Hepatocyte (in vitro differentiated cells): ENCODE measurements at regions not wholly inside any gene's neighbourhood (a gene's known extent, or its start where the extent isn't known, plus 50 kb on each side); places are given as distances from the start of the nearest gene placed in this dataset.

ENCODE experiments used
- DNase-seq: peaks from one replicate; pipeline ENCODE4 v3.0.0-alpha.2; 2016; ENCODE audit warnings: low spot score
- H2AFZ ChIP-seq: fragments of 200-600 bp; sonication (generic); 2 replicates; pipeline ENCODE4 v1.6.0; 2016; ENCODE audit warnings: antibody characterized with exemption, mild to moderate bottlenecking
- H3K27ac ChIP-seq: fragments of 200-600 bp; sonication (generic); 2 replicates; pipeline ENCODE4 v1.5.1; 2016; ENCODE audit warnings: mild to moderate bottlenecking
- H3K27me3 ChIP-seq: fragments of 200-600 bp; sonication (generic); 2 replicates; pipeline ENCODE4 v1.6.1; 2016
- H3K36me3 ChIP-seq: fragments of 200-600 bp; sonication (generic); replicated peaks from 2 replicates; pipeline ENCODE4 v1.5.1; 2016; ENCODE audit warnings: low read depth; ENCODE audit not compliant: insufficient read depth
- H3K4me1 ChIP-seq: fragments of 200-600 bp; sonication (generic); 2 replicates; pipeline ENCODE4 v1.5.1; 2016; ENCODE audit warnings: mild to moderate bottlenecking, moderate library complexity; ENCODE audit not compliant: insufficient read depth
- H3K4me2 ChIP-seq: fragments of 200-600 bp; sonication (generic); 2 replicates; pipeline ENCODE4 v1.6.0; 2016
- H3K4me3 ChIP-seq: fragments of 200-600 bp; sonication (generic); 2 replicates; pipeline ENCODE4 v1.5.1; 2016; ENCODE audit warnings: mild to moderate bottlenecking
- H3K79me2 ChIP-seq: fragments of 200-600 bp; sonication (generic); 2 replicates; pipeline ENCODE4 v1.6.0; 2017; ENCODE audit warnings: mild to moderate bottlenecking
- H3K9me2 ChIP-seq: fragments of 200-600 bp; sonication (generic); replicated peaks from 2 replicates; pipeline ENCODE4 v1.6.0; 2017; ENCODE audit warnings: mild to moderate bottlenecking; ENCODE audit not compliant: insufficient read depth
- H3K9me3 ChIP-seq: fragments of 200-600 bp; sonication (generic); 2 replicates; pipeline ENCODE4 v1.5.1; 2016; ENCODE audit warnings: low read depth, mild to moderate bottlenecking
- H4K20me1 ChIP-seq: fragments of 200-600 bp; sonication (generic); 2 replicates; pipeline ENCODE4 v1.6.0; 2016; ENCODE audit warnings: mild to moderate bottlenecking; ENCODE audit not compliant: insufficient read depth, poor library complexity, severe bottlenecking
- CTCF ChIP-seq: fragments of 200-600 bp; sonication (generic); IDR thresholded peaks from 2 replicates; pipeline ENCODE4 v1.5.1; 2016; ENCODE audit warnings: antibody characterized with exemption, mild to moderate bottlenecking; ENCODE audit not compliant: poor library complexity
- EZH2 ChIP-seq: fragments of 200-600 bp; sonication (generic); IDR thresholded peaks from 2 replicates; pipeline ENCODE4 v1.6.1; 2016; ENCODE audit warnings: antibody characterized with exemption, mild to moderate bottlenecking, borderline replicate concordance
- EZH2phosphoT487 ChIP-seq: fragments of 200-600 bp; sonication (generic); IDR thresholded peaks from one replicate; pipeline ENCODE4 v1.6.1; 2018; ENCODE audit warnings: antibody characterized with exemption, mild to moderate bottlenecking, low read depth, moderate library complexity; ENCODE audit not compliant: unreplicated experiment, severe bottlenecking
- WGBS: methylation state at CpG from one replicate; pipeline ENCODE4 v1.1.6; 2016; ENCODE audit warnings: low lambda C conversion rate; ENCODE audit errors: missing lambda C conversion rate; 5-methylcytosine and 5-hydroxymethylcytosine counted together

GRCh38 chr17:27153005-27153404, 140.9 kb upstream of the WSB1 start:
- Histone ChIP-seq H3K36me3 (no peaks in the 10 kb centered on the region), H2AFZ (no peak overlapping the region), H3K79me2 (no peaks in the 10 kb centered on the region), H4K20me1 (no peaks in the 10 kb centered on the region), H3K4me1 (no peaks in the 10 kb centered on the region), H3K4me3 (no peak overlapping the region), H3K9me3 (no peaks in the 10 kb centered on the region), H3K9me2 (no peaks in the 10 kb centered on the region), H3K27ac (no peak overlapping the region), H3K27me3 (no peaks in the 10 kb centered on the region), H3K4me2 (no peak overlapping the region)
- no peak for DNase-seq
- WGBS, result 74% methylated on average over 4 of the region's 4 CpGs
- TF ChIP-seq EZH2 (no peak), EZH2phosphoT487 (no peak), CTCF (no peak)

DNA sequence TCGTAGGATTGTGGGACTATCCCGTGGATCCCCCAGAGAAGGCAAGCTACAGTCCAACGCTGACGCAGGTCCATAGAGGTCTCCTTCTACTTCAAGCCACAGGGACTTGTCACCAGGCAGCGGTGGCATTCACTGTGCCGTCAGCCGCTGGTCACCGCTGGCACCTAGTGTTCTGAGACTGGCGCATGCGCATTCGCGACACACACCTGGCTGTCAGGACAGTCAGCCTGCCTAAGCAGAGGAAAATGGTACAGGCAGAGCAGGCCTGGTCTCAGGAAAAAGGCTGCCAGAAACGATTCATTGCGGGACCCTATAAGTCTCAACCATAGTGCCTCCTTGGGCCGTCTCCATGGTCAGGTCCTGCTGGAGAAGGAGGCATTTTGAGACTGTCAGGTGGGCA, 138.0 kb upstream of the WSB1 start:
- Histone ChIP-seq H3K9me2 (no peaks in the 10 kb centered on the region), H4K20me1 (no peaks in the 10 kb centered on the region), H3K4me1 (no peaks in the 10 kb centered on the region), H3K79me2 (no peaks in the 10 kb centered on the region), H3K9me3 (no peaks in the 10 kb centered on the region), H2AFZ (no peak overlapping the region), H3K27me3 (no peaks in the 10 kb centered on the region), H3K27ac (no peak overlapping the region), H3K4me3 (no peak overlapping the region), H3K36me3 (no peaks in the 10 kb centered on the region), H3K4me2 (no peak overlapping the region)
- WGBS, result 89% methylated on average over 15 of the region's 15 CpGs
- TF ChIP-seq EZH2phosphoT487, result no peak
- no peak for DNase-seq

GRCh38 chr17:27157297-27157696, 136.6 kb upstream of the WSB1 start:
- no peak for DNase-seq
- TF ChIP-seq EZH2 (no peak), EZH2phosphoT487 (no peak), CTCF (no peak)
- H3K4me1 ChIP-seq, result no peaks in the 10 kb centered on the region
- WGBS, result 71% methylated on average over 8 of the region's 8 CpGs
- no peaks in the 10 kb centered on the region for H3K9me3 ChIP-seq
- no peaks in the 10 kb centered on the region for H3K36me3 ChIP-seq
- H4K20me1 ChIP-seq, result no peaks in the 10 kb centered on the region
- H3K79me2 ChIP-seq, result no peaks in the 10 kb centered on the region
- H2AFZ ChIP-seq, result no peak overlapping the region
- H3K27ac ChIP-seq, result no peak overlapping the region
- no peaks in the 10 kb centered on the region for H3K27me3 ChIP-seq
- H3K4me3 ChIP-seq, result no peak overlapping the region
- no peak overlapping the region for H3K4me2 ChIP-seq
- no peaks in the 10 kb centered on the region for H3K9me2 ChIP-seq

- no peak for DNase-seq
- Histone ChIP-seq H3K4me2 (no peak overlapping the region), H2AFZ (no peak overlapping the region), H3K79me2 (no peaks in the 10 kb centered on the region), H3K4me3 (no peak overlapping the region), H4K20me1 (no peaks in the 10 kb centered on the region), H3K4me1 (no peaks in the 10 kb centered on the region), H3K36me3 (no peaks in the 10 kb centered on the region), H3K27ac (no peak overlapping the region), H3K9me2 (no peaks in the 10 kb centered on the region), H3K9me3 (no peaks in the 10 kb centered on the region), H3K27me3 (no peaks in the 10 kb centered on the region)
- 91% methylated on average over 10 of the region's 10 CpGs for WGBS
- TF ChIP-seq EZH2phosphoT487 (no peak), EZH2 (no peak), CTCF (no peak)
These were observed 136.0 kb upstream of the WSB1 start for GRCh38 chr17:27157898-27158297.
